HG02623 (cell line): ENCODE measurements at regions not wholly inside any gene's neighbourhood (a gene's known extent, or its start where the extent isn't known, plus 50 kb on each side); places are given as distances from the start of the nearest gene placed in this dataset.

ENCODE experiments used
- ATAC-seq: cut with Tn5 transposase; IDR thresholded peaks from one replicate; pipeline ENCODE4 v1.9.1; 2021; ENCODE audit warnings: moderate library complexity; ENCODE audit not compliant: unreplicated experiment

GRCh38 chr2:157052685-157053224 is 204.8 kb upstream of the GALNT5 start:
- ATAC-seq, result no peak

GRCh38 chr2:157053876-157054275 is 203.6 kb upstream of the GALNT5 start:
- ATAC-seq, result no peak

GRCh38 chr2:157055660-157056199 is 201.8 kb upstream of the GALNT5 start:
- ATAC-seq, result no peak

GRCh38 chr2:157056200-157056676 is 201.3 kb upstream of the GALNT5 start:
- no peak for ATAC-seq

GRCh38 chr2:157058161-157058560 is 199.3 kb upstream of the GALNT5 start:
- no peak for ATAC-seq

- no peak for ATAC-seq
Observed at GRCh38 chr2:157059036-157059435, 198.5 kb upstream of the GALNT5 start.

GRCh38 chr2:157061799-157062198 is 195.7 kb upstream of the GALNT5 start:
- peak; percentile 90 for ATAC-seq

- ATAC-seq, result no peak
Observed at GRCh38 chr2:157067562-157067961, 189.9 kb upstream of the GALNT5 start.

GRCh38 chr2:157068237-157068636 is 189.3 kb upstream of the GALNT5 start:
- no peak for ATAC-seq

- no peak for ATAC-seq
Observed at GRCh38 chr2:157075924-157076323, 181.6 kb upstream of the GALNT5 start.

- ATAC-seq, result no peak
Observed at GRCh38 chr2:157076526-157077161, 180.9 kb upstream of the GALNT5 start.

- ATAC-seq, result no peak
Observed at GRCh38 chr2:157077753-157078350, 179.7 kb upstream of the GALNT5 start.

- no peak for ATAC-seq
Observed at GRCh38 chr2:157082950-157083349, 174.6 kb upstream of the GALNT5 start.

GRCh38 chr2:157085522-157085921 is 172.0 kb upstream of the GALNT5 start:
- ATAC-seq, result no peak

GRCh38 chr2:157087373-157088002 is 170.0 kb upstream of the GALNT5 start:
- ATAC-seq, result no peak

- ATAC-seq, result no peak
Observed at GRCh38 chr2:157093666-157094065, 163.8 kb upstream of the GALNT5 start.

GRCh38 chr2:157105372-157105771 is 152.1 kb upstream of the GALNT5 start:
- ATAC-seq, result no peak

GRCh38 chr2:157106950-157107349 is 150.6 kb upstream of the GALNT5 start:
- no peak for ATAC-seq

- no peak for ATAC-seq
Observed at GRCh38 chr2:157107460-157107859, 150.0 kb upstream of the GALNT5 start.

GRCh38 chr2:157107877-157108276 is 149.6 kb upstream of the GALNT5 start:
- no peak for ATAC-seq

GRCh38 chr2:157122776-157123175 is 134.7 kb upstream of the GALNT5 start:
- ATAC-seq, result no peak

GRCh38 chr2:157124731-157125130 is 132.8 kb upstream of the GALNT5 start:
- ATAC-seq, result no peak
